Upper lobe of left lung (tissue), 6 donors: ENCODE measurements at regions not wholly inside any gene's neighbourhood (a gene's known extent, or its start where the extent isn't known, plus 50 kb on each side); places are given as distances from the start of the nearest gene placed in this dataset.

ENCODE experiments used
- ATAC-seq, 2 donors: fragments of 200-7000 bp; cut with Tn5 transposase; one replicate each; pipeline ENCODE4 v1.9.1; 2022; ENCODE audit warnings: mild to moderate bottlenecking in 2 of 2, moderate library complexity in 2 of 2; ENCODE audit not compliant: low FRiP score in 2 of 2
- DNase-seq, 2 donors: peaks; one replicate each; pipeline ENCODE4 v3.0.0-alpha.2; 2019 to 2020
- H3K27ac ChIP-seq, 4 donors: fragments of 200-600 bp; sonication (generic); one replicate each; pipeline ENCODE4 v1.5.1; 2016 to 2019
- H3K27me3 ChIP-seq, 4 donors: fragments of 200-600 bp; sonication (generic); one replicate each; pipeline ENCODE4 v1.5.1; 2017 to 2019
- H3K36me3 ChIP-seq, 4 donors: fragments of 200-600 bp; sonication (generic); one replicate each; pipeline ENCODE4 v1.5.1; 2016 to 2019
- H3K4me1 ChIP-seq, 4 donors: fragments of 200-600 bp; sonication (generic); one replicate each; pipeline ENCODE4 v1.5.1; 2018 to 2019
- H3K4me3 ChIP-seq, 4 donors: fragments of 200-600 bp; sonication (generic); one replicate each; pipeline ENCODE4 v1.5.1; 2017 to 2019; ENCODE audit warnings: mild to moderate bottlenecking in 2 of 4, moderate library complexity in 1 of 4
- H3K9me3 ChIP-seq, 4 donors: fragments of 200-600 bp; sonication (generic); one replicate each; pipeline ENCODE4 v1.5.1; 2018 to 2019
- EP300 ChIP-seq, 4 donors: sonication (generic); formaldehyde crosslinking; IDR thresholded peaks; one replicate each; pipeline ENCODE4 v1.5.1; 2017; ENCODE audit warnings: antibody characterized with exemption in 4 of 4, control low read depth in 2 of 4
- POLR2A ChIP-seq, 4 donors: fragments of 450-650 bp; IDR thresholded peaks; one replicate each; pipeline ENCODE4 v1.5.1; 2016 to 2017; ENCODE audit warnings: antibody characterized with exemption in 4 of 4, mild to moderate bottlenecking in 2 of 4
- POLR2AphosphoS5 ChIP-seq, 2 donors: sonication (generic); formaldehyde crosslinking; IDR thresholded peaks; one replicate each; pipeline ENCODE4 v1.5.1; 2017; ENCODE audit warnings: antibody characterized with exemption in 2 of 2
- WGBS, 2 donors: methylation state at CpG; one replicate each; pipeline ENCODE4 v1.1.5; 2017 to 2018; 5-methylcytosine and 5-hydroxymethylcytosine counted together
- TF ChIP-seq, protein P1 (sequence below), 6 experiments: fragments of 450-650 bp in 4 of 6; fragments of 200-600 bp in 2 of 6; sonication (generic) in 2 of 6; IDR thresholded peaks; one replicate each; pipeline ENCODE4 v1.5.1; 2016 to 2019; ENCODE audit warnings: antibody characterized with exemption in 6 of 6
- donor health status: DM: no; HTN: no; CAD: no; lungs with moderate emphysema.
- donor health status: DM: no; HTN: yes; CAD: no; lungs with severe emphysema.

DNA sequence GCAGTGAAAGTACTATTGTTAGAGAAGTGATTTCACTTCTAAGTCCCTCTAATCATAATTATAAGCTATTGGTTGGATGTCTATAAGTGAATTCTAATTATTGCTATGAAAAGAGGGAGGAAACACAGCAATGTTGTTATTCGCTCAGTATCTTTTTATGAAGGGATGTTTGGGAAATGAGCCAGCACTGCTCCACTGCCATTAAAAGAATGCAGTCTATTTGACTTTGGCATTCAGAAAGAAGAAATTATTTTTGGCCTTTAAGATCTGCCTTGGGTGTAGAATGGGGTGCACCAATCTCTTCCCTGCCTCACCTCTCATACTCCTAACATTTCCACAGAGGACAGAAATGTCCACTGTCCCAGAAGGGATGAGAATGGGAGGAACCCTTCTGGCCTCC is 332.0 kb downstream of the SPATA31D1 start:
- 55 to 62% methylated on average over 1 of the region's 1 CpG for WGBS, 2 donors
- ATAC-seq (no peak), DNase-seq (no peak)
- Histone ChIP-seq H3K4me3 (no peak overlapping the region), H3K27ac (no peak overlapping the region), H3K36me3 (no peaks in the 10 kb centered on the region), H3K27me3 (no peaks in the 10 kb centered on the region), H3K4me1 (no peaks in the 10 kb centered on the region), H3K9me3 (no peaks in the 10 kb centered on the region)
- no peak for TF ChIP-seq POLR2AphosphoS5 (IDR thresholded peaks at IDR 0.05)
- TF ChIP-seq EP300 (IDR thresholded peaks at IDR 0.05), result no peak
- TF ChIP-seq, protein P1, sequence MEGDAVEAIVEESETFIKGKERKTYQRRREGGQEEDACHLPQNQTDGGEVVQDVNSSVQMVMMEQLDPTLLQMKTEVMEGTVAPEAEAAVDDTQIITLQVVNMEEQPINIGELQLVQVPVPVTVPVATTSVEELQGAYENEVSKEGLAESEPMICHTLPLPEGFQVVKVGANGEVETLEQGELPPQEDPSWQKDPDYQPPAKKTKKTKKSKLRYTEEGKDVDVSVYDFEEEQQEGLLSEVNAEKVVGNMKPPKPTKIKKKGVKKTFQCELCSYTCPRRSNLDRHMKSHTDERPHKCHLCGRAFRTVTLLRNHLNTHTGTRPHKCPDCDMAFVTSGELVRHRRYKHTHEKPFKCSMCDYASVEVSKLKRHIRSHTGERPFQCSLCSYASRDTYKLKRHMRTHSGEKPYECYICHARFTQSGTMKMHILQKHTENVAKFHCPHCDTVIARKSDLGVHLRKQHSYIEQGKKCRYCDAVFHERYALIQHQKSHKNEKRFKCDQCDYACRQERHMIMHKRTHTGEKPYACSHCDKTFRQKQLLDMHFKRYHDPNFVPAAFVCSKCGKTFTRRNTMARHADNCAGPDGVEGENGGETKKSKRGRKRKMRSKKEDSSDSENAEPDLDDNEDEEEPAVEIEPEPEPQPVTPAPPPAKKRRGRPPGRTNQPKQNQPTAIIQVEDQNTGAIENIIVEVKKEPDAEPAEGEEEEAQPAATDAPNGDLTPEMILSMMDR (IDR thresholded peaks at IDR 0.05), result no peak
- TF ChIP-seq POLR2A (IDR thresholded peaks at IDR 0.05), result no peak

DNA sequence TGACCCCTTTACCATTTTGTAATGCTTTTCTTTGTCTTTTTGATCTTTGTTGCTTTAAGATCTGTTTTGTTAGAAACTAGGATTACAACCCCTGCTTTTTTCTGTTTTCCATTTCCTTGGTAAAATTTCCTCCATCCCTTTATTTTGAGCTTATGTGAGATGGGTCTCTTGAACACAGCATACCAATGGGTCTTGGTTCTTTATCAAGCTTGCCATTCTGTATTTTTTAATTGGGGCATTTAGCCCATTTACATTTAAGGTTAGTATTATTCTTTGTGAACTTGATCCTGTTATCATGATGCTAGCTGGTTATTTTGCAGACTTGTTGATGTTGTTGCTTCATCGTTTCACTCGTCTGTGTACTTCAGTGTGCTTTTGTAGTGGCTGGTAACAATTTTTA is 337.3 kb downstream of the SPATA31D1 start:
- TF ChIP-seq, protein P1 (IDR thresholded peaks at IDR 0.05), result no peak
- TF ChIP-seq POLR2A (IDR thresholded peaks at IDR 0.05) (no peak), EP300 (IDR thresholded peaks at IDR 0.05) (no peak), POLR2AphosphoS5 (IDR thresholded peaks at IDR 0.05) (no peak)
- H3K36me3 ChIP-seq, result no peaks in the 10 kb centered on the region
- H3K4me3 ChIP-seq, result no peak overlapping the region
- ATAC-seq, result no peak
- peaks cover 0 to 12% (median 4%) of the 10 kb centered on the region in 4 donors for H3K9me3 ChIP-seq
- H3K4me1 ChIP-seq, result no peaks in the 10 kb centered on the region
- no peak for DNase-seq
- H3K27me3 ChIP-seq, result no peaks in the 10 kb centered on the region
- WGBS, 2 donors, result 91 to 100% methylated on average over 2 of the region's 2 CpGs
- H3K27ac ChIP-seq, result no peak overlapping the region

DNA sequence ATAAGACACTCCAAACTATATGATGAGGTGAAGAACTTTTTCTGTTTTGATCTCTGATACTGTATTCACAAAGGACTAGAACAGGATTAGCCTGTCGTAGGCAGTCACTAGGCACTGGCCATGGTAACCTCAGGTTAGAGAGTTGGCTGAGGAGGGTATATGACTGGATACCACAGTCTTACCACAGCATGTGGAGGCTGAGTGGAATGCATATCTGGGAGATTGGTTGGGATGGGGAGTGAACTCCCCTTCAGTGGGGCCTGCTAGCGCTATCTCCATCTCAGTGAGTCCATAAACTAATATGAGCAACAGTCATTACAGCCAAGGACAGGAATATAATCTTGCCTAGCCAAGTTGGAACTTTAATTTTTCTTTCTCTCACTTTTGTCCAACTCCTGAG is 339.1 kb downstream of the SPATA31D1 start:
- no peaks in the 10 kb centered on the region for H3K4me1 ChIP-seq
- H3K27me3 ChIP-seq, result no peaks in the 10 kb centered on the region
- 86 to 91% methylated on average over 2 of the region's 2 CpGs for WGBS, 2 donors
- no peak overlapping the region for H3K27ac ChIP-seq
- TF ChIP-seq POLR2AphosphoS5 (IDR thresholded peaks at IDR 0.05) (no peak), POLR2A (IDR thresholded peaks at IDR 0.05) (no peak), EP300 (IDR thresholded peaks at IDR 0.05) (no peak)
- TF ChIP-seq, protein P1 (IDR thresholded peaks at IDR 0.05), result no peak
- ATAC-seq (no peak), DNase-seq (no peak)
- H3K4me3 ChIP-seq, result no peak overlapping the region
- peaks cover 0 to 12% (median 4%) of the 10 kb centered on the region in 4 donors for H3K9me3 ChIP-seq
- no peaks in the 10 kb centered on the region for H3K36me3 ChIP-seq

DNA sequence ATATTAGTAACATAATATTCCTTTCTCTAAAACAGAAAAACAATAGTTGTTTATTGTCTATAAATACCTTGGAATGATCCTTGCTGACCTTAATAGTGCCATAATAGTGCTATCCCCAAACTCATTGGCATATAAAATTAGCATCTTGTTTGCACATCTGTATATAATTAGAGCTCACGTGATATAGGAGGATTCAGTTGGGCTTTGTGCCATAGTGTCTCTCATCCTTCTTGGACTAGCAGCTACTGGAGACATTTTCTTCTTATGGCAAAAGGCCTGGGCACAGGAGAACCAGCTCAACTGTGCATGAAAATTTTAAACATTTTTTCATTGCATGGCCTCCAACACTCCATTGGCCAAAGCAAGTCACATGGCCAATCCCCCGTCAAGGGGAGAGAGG is 342.5 kb downstream of the SPATA31D1 start:
- Histone ChIP-seq H3K4me3 (no peak overlapping the region), H3K4me1 (no peaks in the 10 kb centered on the region), H3K36me3 (no peaks in the 10 kb centered on the region), H3K27me3 (no peaks in the 10 kb centered on the region), H3K9me3 (peaks cover 0 to 9% (median 3%) of the 10 kb centered on the region in 4 donors), H3K27ac (no peak overlapping the region)
- DNase-seq (no peak), ATAC-seq (no peak)
- TF ChIP-seq POLR2AphosphoS5 (IDR thresholded peaks at IDR 0.05) (no peak), POLR2A (IDR thresholded peaks at IDR 0.05) (no peak), EP300 (IDR thresholded peaks at IDR 0.05) (no peak)
- TF ChIP-seq, protein P1 (IDR thresholded peaks at IDR 0.05), result no peak
- 66 to 84% methylated on average over 2 of the region's 2 CpGs for WGBS, 2 donors

- 53 to 58% methylated on average over 5 of the region's 5 CpGs for WGBS, 2 donors
- Histone ChIP-seq H3K27me3 (no peaks in the 10 kb centered on the region), H3K36me3 (no peaks in the 10 kb centered on the region), H3K9me3 (no peaks in the 10 kb centered on the region), H3K4me3 (no peak overlapping the region), H3K4me1 (no peaks in the 10 kb centered on the region), H3K27ac (no peak overlapping the region)
- ATAC-seq (no peak), DNase-seq (no peak)
- TF ChIP-seq, protein P1 (IDR thresholded peaks at IDR 0.05), result no peak
- TF ChIP-seq POLR2AphosphoS5 (IDR thresholded peaks at IDR 0.05) (no peak), EP300 (IDR thresholded peaks at IDR 0.05) (no peak), POLR2A (IDR thresholded peaks at IDR 0.05) (no peak)
Observed at GRCh38 chr9:82332018-82332773, 343.6 kb downstream of the SPATA31D1 start.
